NCI-H82 treated with DMSO at 0.1 percent for 48 hours (cell line): ENCODE measurements at regions not wholly inside any gene's neighbourhood (a gene's known extent, or its start where the extent isn't known, plus 50 kb on each side); places are given as distances from the start of the nearest gene placed in this dataset.

Source experiments
- DNase-seq: peaks from one replicate; lab custom pipeline; 2025; ENCODE audit not compliant: unreplicated experiment; lab: John Stamatoyannopoulos, UW

GRCh38 chr3:64860536-64860870 lies 172.7 kb upstream of the ADAMTS9 start:
- DNase-seq: no peak

GRCh38 chr3:64859625-64860535 lies 172.1 kb upstream of the ADAMTS9 start:
- DNase-seq: no peak

DNA sequence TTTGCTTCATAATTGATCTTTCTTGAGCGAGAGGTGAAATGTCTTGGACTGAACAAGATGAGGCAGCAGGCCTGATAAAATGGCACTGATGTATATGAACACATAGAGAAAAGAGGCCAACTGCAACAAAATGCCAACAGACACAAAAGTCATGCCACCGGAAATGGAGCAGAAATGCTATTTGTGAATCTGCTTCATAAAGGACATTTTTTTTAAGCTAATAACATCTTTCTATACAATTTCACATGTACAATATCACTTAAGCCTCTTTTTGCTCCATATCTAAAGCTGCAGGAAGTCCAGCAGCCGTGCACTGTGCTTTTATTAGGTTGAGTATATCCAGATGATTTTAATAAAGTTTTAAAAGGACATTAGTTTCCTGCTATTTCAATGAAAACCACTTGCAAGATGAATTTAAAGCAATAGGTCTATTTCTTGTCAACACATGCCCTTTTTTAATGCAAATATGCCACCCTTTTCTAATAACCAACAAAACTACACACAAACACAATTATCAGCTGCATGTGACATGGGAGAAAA lies 169.2 kb upstream of the ADAMTS9 start:
- DNase-seq: no peak

GRCh38 chr3:64856106-64856505 lies 168.3 kb upstream of the ADAMTS9 start:
- DNase-seq: no peak

DNA sequence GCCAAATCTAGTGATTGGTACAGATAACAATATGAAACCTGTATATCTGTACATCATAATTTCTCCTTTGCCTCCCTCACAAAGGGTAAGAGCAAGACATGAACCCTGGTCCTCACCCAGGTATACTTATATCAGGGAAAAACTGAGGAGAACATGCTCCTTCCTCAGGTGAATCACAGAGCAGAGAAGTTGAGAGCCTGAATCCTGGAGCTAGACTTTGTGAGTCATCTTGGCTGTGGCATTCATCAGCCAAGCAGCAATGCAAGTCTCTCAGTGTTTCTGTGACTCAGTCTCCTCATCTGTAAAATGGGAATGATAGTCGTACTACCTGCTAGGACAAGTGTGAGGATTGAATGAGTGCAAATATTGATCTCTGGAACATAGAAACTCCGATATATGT lies 165.7 kb upstream of the ADAMTS9 start:
- no peak for DNase-seq

DNA sequence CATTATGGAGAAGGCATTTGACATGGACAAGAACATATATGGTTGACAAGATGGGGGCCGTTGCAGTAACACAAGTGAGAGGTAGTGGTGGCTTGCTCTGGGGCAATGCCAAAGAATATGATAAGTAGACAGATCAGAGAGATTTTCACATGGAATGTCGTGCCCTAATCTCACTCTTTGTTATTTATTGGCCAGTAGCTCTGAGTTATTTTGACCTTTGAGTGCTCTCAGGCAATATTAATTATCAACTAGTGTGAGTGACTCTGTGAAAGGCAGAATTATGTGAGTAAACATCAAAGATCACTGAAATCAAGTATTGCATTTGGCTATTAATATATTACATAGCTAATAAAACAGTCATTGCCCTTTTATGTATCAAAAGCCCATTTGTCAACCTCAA lies 164.9 kb upstream of the ADAMTS9 start:
- DNase-seq: no peak

- DNase-seq: no peak
Measured at GRCh38 chr3:64848822-64849221, 161.0 kb upstream of the ADAMTS9 start.

DNA sequence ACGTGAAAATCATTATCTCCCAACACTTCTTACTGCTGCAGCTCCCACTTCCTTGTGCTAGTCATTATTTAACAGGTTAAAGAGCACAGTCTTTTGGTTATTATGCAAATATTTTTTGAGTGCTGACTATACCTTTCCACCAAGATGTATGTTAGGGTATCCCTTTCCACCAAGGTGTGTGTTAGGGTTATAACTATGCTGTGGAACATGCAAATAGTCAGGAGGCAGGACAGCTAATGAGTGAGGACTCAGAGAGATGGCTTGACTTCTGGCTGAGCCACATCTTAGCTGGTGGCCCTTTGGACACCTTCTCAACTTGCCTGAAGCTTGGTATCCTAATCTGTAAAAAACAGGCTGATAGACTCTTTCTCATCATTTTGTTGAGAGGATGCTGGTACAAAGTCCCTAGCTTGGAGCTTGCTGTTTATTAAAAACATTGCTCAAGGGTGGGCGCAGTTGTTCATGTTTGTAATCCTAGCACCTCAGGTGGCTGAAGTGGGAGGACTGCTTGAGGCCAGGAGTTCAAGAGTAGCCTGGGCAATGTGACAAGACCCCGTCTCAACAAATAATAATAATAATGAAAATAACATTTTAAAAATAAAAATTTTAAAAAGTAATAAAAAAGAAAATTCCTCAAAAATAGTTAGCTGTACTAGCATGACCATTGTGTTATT lies 160.5 kb upstream of the ADAMTS9 start:
- no peak for DNase-seq

DNA sequence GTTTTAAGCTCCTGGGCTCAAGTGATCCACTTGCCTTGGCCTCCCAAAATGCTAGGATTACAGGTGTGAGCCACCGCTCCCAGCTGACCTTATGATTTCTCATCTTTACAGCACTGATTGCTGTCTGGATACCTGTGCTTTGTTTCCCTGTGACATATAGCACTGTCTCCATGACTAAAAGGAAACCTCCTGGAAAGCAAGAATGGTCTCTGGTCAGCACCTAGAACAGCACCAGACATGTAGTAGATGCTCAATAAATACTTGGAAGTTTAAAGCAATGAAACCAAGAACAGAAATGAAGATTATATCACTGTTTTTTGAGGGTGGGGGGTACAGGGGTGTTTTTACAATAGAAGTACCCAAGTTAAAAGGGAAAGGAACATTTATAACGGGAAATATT lies 156.8 kb upstream of the ADAMTS9 start:
- no peak for DNase-seq

GRCh38 chr3:64837986-64838735 lies 150.4 kb upstream of the ADAMTS9 start:
- DNase-seq: no peak

DNA sequence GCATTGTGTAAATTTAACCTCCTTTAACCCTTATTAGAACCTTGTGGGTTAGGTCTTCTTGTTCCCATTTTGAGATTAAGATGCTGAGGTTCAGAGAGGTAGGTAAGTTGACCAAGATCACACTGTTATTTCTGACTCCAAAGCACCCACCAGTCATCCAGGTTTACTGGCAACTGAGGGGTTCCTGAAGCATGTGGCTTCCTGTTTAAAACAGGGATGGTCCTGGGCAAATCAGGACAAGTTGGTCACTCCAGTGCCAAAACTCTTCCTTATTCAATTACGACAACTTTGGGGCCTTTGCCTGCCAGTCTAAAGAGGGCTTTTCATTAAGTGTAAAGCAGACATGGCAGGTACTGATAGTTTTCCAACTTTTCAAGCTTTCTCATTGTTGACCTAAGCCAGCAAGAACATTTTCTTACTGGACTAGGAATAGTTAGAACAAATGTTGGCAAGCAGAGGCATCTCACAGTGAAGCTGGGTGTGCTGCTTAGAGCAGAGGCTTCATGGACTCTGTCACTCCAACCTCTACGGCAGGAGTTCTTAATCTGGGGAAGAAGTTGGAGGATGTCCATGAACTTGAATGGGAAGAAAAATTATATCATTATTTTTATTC lies 149.4 kb upstream of the ADAMTS9 start:
- DNase-seq: no peak

GRCh38 chr3:64836097-64836496 lies 148.3 kb upstream of the ADAMTS9 start:
- DNase-seq: no peak

- no peak for DNase-seq
Measured at GRCh38 chr3:64832098-64832497, 144.3 kb upstream of the ADAMTS9 start.

GRCh38 chr3:64830681-64831080 lies 142.9 kb upstream of the ADAMTS9 start:
- DNase-seq: no peak

GRCh38 chr3:64829331-64829730 lies 141.5 kb upstream of the ADAMTS9 start:
- no peak for DNase-seq

DNA sequence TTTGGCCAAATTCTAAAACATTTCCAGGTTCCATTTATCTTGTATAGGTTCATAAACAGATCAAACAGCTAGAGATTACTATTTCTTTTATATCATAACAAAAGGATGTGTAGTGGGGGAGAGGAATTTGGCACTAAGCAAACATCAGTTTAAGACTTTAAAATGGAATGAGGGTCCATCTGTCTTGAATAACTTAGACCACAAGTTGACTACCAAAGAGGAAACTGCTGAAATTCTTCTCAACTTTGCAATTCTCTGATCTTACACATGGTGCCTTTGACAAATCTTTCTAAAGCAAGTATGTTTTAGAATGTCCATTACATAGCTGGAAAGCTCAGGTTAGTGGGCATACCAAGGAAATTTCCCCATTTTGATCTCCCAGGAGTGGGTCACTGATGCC lies 140.5 kb upstream of the ADAMTS9 start:
- no peak for DNase-seq

GRCh38 chr3:64827431-64827830 lies 139.6 kb upstream of the ADAMTS9 start:
- DNase-seq: no peak

DNA sequence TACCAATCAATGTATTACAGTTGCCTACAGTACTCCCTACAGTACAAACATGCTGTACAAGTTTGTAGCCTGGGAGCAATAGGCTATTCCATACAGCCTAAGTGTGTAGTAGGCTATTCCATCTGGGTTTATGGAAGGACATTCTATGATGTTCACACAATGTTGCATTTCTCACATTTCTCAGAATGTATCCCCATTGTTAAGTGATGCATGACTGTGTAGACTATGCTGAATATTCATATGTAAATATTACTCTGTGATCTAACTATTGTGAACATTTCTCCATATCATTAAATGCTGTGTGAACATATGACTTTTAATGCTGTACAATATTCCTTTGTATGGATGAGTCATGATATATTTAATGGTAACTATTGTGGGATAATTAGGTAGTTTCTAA lies 139.2 kb upstream of the ADAMTS9 start:
- no peak for DNase-seq

- DNase-seq: no peak
Measured at GRCh38 chr3:64825404-64826120, 137.8 kb upstream of the ADAMTS9 start.

DNA sequence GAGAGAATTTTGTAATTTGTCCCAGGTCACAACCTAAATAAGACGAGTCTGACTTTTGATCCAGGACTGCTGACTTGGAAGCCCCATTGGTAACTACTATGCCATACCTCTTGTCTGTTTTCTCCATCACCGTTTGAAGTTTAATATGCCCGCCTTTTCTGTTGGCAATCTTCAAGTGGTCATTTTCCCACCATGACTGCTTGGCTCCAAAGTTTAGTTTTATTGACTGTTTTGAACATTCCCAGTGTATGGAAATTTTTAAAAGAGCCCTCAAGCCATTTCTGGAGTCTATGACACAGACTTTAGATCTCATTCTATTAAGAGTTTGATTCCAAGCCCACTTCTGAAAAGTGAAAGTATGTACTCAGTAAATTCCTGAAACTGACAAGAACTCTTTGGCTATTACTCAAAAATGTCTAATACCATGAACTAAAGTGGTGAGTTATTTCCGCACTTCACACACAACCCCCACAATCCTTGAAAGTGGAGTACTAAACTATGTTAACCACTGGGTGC lies 136.7 kb upstream of the ADAMTS9 start:
- no peak for DNase-seq
